NCI-H510A (cell line): ENCODE measurements at regions not wholly inside any gene's neighbourhood (a gene's known extent, or its start where the extent isn't known, plus 50 kb on each side); places are given as distances from the start of the nearest gene placed in this dataset.

Experiments
- DNase-seq: peaks from one replicate; lab custom pipeline; 2025; lab: John Stamatoyannopoulos, UW

DNA sequence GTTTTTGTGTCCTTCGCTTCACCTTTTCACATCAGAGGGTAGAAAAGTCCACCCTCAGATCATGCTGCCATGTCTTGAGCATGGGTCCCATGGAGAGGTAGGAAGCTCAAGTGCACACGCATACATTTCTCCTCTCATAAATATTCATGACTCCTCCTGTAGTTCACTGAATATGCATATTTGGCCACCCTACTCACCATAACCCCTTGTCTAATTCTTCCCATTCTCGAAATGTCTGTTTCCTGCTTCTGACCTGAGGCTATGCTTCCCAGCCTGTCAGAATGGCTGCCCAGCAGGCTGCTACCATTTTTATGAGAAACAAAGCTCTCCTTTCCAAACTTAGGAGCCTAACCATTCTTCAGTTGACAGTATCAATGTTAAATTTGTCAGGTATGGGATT is 86.5 kb downstream of the ADRA2C start:
- DNase-seq, result no peak

DNA sequence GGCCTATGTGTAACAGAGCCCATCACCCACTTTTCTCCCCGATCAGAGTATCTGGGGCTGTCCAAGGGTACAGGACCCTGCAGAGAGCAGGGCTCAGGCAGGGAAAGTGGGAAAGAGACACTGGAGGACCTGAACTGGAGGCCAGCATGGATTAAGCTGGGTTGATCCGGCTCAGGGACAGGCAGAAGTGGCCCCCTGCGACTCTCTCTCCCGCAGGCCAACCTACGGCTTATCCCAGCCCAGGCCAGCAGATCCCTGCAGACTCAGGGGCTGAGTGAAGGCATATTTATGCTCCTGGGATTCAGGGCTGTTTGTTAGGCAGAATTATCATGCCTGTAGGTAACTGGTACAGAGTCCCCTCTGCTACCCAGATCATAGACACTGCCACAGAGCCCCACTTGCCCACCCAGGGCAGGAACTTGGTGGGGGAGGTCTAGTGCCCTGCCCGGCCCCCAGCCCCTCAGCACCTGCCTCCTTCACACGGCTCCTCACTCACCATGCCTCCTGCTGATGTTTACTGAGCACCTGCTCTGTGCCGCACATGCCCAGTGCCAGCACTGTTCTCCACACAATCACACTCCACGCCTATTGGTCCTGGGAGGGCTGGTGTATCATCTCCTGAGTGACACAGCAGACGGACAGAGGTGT is 87.3 kb downstream of the ADRA2C start:
- no peak for DNase-seq

DNA sequence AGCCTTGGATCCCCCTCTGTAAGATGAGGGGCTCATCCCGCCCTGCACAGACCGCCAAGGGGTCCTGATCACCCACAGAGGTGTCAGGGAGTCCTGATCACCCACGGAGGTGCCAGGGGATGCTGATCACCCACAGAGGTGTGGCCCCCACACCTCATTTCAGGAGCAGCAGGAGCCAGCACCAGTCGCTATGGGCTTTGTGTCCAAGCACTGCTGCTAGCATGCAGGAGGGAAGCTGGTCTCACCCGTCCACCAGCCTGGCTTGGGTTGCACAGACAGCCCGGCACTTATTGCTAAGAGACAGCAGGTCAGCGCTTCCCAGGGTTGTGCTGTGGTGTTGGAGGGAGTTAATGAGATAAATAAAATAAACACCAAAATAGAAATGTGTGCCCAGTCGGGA is 88.5 kb downstream of the ADRA2C start:
- DNase-seq, result no peak

DNA sequence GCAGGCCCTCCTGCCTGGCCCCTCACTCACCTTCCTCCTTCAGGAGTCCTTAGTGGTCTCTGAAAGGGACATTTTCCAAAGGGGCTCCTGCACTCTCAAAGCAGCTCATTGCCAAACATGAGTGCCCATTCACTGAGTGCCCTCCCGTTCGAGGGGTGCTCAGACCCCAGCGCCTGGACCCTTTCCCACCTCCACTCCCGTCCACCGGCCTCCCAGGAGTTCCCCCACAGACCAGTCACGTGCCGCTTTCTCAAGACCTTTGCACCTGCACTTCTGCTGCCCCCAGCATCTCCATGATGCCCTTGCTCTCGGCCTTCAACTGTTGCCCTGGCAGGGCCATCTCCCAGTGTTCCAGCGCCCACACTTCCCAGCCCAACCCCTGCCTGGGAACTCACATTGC is 89.5 kb downstream of the ADRA2C start:
- DNase-seq, result no peak

DNA sequence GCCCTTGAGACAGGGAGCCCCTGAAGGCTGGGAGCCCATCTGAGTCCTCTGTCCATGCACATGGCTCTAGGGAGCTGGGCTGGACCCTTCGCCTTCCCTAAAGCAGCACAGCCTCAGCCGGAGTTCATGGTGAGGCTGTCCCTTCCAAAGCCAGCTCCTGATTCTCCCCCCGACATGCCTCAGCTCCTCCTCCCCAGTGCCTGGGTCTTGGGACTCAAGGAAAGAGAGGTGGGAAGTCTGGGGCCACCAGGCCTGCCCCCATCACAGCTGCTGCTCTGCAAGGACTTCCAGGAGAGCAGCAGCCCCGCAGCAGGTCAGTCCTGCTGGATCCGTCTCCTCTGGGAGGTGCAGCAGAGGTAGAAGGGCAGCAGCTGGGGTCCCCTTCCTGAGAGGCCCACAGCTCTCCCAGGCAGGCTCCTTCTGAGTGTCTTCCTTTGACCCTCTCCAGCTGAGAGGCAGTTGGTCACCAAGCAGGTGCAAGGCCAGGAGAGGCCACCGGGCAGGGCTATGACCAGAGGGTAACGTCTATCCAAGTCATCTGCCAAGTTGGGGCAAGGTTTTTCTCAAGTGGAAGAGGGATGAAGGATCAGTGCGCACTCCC is 90.5 kb downstream of the ADRA2C start:
- no peak for DNase-seq

DNA sequence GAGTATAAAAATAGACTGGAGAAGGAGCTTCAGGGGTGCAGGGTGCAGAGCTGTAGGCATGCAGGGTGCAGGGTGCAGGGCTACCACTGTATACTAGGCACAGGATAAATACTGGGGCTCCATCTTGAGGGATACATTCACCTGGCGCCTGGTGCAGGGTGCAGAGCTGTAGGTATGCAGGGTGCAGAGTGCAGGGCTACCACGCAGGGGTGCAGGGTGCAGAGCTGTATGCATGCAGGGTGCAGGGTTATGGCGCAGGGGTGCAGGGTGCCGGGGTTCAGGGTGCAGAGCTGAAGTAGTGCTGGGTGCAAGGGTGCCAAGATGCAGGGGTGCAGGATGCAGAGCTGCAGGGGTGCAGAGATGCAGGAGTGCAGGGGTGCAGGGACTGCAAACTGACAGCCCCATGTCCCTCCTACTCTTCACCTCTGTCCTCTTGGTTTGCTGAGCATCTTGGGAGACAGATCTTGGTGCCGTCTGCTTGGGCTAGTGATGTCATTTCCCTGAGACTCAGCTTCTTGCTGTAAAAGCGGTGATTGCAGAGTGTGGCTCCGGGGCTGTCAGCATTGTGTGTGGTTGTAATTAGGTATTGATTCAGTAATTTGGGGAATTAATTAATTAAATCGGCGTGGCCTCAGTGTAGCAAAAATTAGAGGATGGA is 91.2 kb downstream of the ADRA2C start:
- DNase-seq, result no peak

DNA sequence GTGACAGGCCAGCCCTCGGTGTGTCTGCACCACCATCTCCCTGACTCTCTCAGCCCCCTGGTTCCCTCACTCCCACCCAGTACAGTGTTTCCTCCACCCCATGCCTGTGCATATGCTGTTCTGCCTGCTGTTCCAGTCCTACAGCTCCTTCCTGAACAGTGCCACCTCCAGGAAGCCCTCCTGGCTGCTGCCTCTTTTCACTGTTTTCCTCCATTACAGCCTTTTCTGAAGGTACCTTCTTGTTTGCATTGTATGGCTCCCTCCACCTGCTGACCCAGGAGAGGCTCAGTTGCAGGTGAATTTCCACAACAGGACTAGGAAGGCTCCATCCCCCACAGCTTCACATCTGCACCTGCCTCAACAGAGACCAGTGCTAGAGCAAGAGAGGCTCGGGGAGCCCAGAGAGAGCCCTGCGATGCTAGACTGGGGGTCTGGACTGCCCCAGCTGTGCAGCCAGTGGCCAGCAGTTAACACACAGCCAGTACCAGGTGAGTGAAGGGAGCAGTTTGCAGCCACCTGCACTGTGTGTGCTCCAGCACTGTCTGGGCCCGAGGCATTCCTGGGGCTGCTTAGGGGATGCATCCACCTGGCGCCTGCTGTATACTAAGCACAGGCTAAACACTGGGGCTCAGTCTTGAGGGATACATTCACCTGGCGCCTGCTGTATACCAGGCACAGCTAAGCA is 92.0 kb downstream of the ADRA2C start:
- no peak for DNase-seq

DNA sequence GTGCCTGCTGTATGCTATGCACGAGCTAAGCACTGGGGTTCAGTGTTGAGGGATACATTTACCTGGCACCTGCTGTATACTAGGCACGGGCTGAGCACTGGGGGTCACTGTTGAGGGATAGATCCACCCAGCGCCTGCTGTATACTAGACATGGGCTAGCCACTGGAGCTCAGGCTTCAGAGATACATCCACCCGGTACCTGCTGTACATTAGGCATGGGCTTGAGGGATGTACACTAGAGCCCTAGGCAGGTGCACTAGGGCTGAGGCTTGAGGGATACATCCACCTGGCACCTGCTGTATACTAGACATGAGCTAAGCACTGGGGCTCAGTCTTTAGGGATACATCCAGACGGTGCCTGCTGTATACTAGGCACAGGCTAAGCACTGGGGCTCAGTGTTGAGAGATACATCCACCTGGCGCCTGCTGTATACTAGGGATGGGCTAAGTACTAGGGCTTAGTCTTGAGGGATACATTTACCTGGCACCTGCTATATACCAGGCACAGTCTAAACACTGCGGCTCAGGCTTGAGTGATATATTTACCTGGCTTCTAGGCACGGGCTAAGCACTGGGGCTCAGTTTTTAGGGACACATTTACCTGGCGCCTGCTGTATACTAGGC is 92.7 kb downstream of the ADRA2C start:
- DNase-seq, result no peak

DNA sequence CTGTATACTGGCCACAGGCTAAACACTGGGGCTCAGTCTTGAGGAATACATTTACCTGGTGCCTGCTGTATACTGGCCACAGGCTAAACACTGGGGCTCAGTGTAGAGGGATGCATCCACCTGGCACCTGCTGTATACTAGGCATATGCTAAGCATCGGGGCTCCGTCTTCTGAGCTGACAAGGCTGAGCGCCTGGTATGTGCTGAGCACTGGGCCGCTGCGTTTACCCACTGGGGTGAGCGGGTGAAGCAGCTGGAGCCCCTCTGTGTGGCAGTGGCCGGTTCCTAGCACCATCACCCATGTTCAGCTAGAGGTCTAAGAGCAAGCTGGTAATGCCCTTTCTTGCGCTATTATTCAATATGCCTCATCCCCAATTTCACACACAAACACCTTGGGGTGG is 93.4 kb downstream of the ADRA2C start:
- DNase-seq, result no peak

DNA sequence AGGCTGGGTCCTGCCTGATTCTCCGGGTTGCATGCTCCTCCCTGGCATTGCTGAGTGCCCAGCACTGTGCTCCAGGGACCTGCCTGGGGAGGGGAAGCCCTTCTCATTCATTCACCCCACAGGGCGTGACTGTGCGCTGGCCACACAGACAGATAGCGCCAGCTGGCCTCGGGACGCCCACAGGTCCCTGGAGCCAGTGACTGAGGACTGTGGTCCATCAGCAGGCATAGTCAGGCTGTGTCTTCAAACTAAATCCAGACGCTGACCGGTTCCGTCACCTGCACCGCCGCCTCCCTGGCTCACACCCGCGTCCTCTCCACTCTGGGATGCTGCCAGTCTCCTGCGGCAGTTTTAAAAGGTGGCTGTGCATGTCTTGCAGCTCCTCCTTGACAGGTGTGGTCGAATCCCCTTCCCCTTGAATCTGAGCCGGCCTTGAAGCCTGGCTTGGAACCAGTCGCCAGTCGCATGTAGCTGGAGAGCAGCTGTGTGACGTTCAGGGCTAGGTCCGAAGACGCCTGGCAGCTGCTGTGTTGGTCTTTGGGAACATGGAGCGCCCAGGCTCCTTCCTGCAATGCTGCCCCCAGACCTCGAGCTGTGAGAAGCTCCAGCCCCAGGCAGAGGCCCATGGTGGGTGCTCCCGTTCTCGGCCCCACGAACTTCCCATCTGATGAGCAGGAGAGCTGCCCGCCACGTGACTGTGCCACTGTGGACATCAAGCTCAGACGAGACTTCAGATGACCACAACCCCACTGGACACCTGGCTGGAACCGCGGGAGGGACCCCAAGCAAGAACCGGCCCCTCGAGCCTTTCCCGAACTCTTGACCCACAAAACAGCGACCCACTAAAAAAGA is 94.1 kb downstream of the ADRA2C start:
- no peak for DNase-seq

DNA sequence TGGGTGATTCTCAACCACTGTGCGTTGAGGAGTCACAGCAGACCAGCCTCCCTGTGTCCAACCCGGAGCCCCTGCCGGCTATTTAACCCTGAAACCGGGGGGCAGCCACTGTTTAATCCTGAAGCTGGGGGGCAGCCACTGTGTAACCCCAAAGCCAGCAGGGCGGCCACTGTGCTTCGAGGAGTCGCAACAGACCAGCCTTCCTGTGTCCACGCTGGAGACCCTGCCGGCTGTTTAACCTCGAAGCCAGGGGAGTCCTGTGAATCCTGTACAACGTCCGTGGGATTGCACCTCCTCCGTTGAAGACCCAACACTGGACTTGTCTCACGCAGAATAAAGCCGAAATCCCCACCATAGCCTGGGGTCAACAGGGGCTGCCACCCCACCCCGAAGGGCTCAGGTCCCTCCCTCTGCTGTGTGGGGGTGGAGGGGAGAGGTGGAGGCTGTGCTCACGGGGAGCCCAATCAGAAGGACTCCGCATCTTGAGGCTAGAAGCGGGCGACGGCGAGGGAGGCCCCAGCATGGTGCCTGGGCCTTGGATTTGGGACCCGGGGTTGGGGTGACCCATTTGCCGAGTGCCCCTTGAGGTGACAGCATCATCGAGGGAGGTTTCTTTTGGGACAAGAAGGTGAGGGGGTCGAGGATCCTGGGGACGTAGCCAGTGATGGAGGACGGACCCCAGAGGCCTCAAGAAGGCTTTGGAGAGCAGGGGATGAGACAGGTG is 94.9 kb downstream of the ADRA2C start:
- DNase-seq, result no peak

DNA sequence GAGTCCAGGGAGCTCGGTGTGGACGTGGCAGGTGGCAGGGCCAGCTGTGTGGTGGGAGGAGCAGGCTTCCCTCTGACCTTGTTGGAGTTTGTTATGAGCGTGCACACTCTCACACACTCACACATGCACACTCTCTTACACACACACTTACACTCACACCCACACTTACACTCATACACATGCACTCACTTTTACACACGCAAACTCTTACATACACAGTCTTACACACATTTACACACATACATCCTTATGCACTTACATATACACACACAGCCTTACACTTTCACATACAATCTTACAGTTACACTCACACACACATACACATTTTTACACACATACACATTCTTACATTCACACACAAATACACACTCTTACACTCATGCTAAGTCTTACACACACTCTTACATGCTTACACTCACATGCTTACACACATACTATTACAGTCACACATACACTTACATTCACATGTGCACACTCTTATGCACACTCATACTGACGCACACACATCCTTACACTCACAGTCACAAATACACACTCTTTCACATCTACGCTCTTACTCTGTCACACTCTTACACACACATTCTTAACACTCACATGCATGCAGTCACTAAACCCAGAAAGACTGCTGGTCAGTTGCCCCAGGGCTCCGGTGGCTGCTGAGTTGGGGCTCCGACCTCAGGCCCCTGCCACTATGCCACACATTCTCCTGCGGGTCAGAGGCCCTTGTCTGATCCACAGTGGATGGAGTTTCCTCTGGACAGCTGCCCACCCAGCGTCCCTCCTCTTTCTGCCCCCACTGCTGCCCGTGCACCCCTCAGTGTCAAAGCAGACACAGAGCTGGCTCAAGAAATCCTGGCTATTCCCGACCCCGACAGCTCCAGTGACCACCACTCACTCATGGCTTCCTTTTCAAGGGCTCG is 95.8 kb downstream of the ADRA2C start:
- no peak for DNase-seq

DNA sequence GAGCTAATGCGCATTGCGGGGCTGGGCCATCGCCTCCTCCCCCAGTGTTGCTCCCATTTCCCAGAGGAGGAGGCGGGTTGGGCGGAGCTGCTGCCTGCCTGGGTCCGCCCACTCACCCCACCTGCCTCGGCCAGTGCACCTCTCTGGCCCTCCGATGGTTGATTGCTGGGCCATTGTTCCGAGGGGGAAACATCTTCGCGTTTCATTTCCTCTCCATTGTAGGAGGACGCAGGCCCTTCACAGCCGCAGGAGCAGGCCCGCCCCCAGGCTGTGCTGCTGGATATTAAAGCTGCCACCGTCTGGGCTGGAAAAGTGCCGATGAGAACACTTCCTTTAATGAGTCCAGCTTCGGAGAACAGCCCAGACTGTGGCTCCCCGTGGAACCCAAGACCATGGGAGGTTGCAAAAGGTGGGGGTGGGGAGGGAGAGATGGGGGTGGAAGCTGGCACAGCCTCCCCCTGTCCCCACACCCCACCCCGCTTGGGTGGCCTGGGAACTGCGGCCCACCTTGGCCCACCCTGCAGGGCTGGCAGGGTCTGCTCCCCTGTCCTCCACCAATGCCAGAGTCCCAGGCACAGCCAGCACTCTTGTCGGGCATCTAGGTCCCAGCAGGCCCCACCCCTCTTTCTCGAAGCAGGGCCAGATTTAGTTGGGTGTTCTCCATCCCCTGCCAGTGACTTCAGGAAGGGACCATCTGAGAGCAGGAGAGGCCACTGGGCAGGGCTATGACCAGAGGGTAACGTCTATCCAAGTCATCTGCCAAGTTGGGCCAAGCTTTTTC is 96.6 kb downstream of the ADRA2C start:
- DNase-seq, result no peak

DNA sequence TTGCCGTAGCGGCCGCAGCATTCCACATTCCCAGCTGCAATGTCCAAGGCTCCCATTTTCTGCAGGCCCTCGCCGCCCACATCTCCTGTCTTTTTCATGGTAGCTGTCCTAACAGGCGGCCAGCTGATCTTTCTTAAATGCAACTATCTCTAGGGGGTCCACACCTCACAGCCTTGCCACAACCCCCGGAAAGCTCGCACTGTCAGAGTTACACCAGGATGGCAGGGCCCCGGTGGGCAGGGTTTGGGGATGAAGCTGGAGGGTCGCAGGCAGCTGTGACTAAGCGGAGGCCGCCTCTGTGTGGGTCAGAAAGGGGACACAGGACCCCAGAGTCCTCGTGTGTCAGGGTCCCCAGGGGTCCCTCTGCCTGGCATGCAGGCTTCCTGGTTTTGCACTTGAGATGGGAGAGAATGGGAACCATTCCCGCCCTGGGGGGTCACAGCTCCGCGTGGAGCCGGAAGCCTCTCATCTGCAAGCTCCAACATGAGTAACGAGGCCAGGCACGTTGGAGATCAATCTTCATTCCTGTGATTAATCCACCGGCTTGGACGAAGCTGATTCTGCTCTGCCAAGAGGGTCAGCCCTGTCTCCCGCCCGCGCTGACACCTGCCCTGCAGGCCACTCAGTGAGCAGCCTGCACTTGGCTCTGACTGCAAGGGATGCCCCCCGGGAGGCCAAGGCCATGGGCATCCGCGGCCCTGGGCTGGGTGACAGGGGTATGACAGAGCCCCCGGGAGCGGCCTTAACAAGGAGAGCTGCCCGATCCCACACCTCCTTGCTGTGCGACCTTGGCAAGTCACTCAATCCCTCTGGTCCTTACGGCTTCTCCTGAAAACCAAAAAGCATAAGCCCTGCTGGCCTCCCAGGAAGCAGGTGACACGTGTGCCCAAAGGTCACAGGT is 97.9 kb downstream of the ADRA2C start:
- no peak for DNase-seq

DNA sequence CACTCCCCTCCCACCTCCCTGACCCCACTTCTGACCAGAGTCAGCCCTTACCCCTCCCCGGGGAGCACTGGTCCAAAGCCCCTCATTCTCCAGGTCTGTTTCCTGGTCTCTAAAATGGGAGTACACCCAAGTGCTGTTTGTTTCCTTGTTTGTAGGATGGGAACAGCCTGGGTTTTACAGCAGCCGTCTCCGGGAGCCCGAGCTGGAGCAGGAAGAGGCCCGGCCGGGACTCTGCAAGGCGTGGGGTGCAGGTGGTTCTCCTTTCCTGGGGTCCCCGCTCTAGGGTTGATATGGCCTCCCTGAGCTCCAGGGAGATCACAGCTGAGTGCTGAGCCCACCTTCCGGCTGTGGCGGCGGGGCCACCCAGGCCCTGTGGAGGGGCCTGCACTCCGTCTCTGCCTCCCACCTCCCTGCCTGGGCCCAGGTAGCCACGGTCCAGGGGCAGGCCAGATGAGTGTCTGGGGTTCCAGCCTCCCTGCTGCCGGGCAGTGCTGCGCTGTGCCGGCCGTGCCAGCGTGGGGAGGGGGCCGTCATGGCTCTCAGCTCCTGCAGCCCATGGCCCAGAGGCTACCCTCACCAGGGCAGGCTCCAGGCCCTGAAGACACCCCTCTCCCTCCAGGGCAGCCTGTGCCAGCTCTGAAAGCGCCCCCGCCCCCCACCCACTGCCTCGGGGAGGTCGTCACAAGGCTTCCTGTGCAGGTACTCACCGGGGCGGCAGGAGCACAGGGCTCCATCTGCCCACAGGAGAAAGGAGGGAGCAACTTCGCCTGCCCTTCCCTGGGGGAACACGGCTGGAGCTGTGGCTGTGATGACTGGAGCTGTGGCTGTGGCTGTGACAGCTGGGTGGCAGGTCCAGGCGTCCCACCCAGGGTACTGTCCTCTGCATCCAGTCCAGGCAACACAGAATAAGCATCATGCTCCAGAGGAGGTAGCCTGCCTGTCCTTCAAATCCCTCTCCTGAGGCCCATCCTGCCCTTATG is 98.8 kb downstream of the ADRA2C start:
- no peak for DNase-seq

DNA sequence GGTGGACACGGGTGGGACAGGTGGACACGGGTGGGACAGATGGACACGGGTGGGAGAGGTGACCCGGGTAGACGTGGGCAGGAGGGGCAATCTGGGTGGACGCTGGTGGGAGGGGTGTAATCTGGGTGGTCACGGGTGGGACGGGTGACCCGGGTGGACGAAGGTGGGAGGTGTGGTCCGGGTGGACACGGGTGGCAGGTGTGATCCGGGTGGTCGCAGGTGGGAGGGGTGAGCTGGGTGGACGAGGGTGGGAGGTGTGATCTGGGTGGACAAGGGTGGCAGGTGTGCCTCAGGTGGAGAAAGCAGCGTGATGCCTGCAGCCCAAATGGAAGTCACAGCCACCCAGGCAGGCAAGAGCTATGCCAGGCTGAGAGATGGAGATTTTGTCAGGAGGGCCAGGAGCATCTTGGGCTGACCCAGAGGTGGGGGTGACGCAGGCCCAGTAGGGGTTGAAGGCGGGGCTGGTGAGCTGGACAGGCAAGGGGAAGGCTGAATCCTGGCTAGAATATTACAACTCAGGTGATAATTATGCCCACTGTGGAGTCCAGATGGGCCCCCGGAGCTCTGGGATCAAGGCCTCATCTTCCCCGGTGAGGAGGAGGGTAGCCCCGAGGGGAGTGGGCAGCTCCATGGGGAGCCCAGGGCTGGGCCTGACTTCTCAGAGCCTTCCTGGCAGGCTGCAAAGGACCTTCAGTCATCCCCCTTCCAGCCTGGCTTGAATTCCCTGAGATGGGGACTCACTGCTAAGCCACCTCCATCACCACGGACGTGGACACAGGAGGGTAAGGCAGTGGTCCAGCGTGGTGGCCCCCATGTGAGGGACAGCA is 100.0 kb downstream of the ADRA2C start:
- no peak for DNase-seq
